Ovary (tissue), 7 donors: ENCODE measurements at regions not wholly inside any gene's neighbourhood (a gene's known extent, or its start where the extent isn't known, plus 50 kb on each side); places are given as distances from the start of the nearest gene placed in this dataset.

Experiments
- DNase-seq, 5 donors: peaks; one replicate each; pipeline ENCODE4 v3.0.0-alpha.2; 2019 to 2020
- H3K27ac ChIP-seq, 2 donors: fragments of 200-600 bp; one replicate each; pipeline versions ENCODE4 v1.5.1 to v1.8.0; 2019 to 2022
- H3K27me3 ChIP-seq: fragments of 200-600 bp; one replicate; pipeline ENCODE4 v1.8.0; 2022
- H3K36me3 ChIP-seq: fragments of 200-600 bp; sonication (generic); one replicate; pipeline ENCODE4 v1.5.1; 2019
- H3K4me1 ChIP-seq: one replicate; pipeline ENCODE4 v1.8.1; 2013; ENCODE audit warnings: mild to moderate bottlenecking, moderate library complexity; ENCODE audit not compliant: insufficient read depth
- H3K4me3 ChIP-seq: fragments of 200-600 bp; sonication (generic); one replicate; pipeline ENCODE4 v1.5.1; 2017
- H3K9me3 ChIP-seq, 2 donors: fragments of 200-600 bp in 1 of 2; sonication (generic) in 1 of 2; one replicate each; pipeline versions ENCODE4 v1.5.1 to v1.8.1; 2013 to 2019; ENCODE audit warnings: mild to moderate bottlenecking in 1 of 2, moderate library complexity in 1 of 2
- EP300 ChIP-seq: sonication (generic); formaldehyde crosslinking; IDR thresholded peaks from one replicate; pipeline ENCODE4 v1.6.1; 2017; ENCODE audit warnings: antibody characterized with exemption
- POLR2A ChIP-seq: fragments of 450-650 bp; IDR thresholded peaks from one replicate; pipeline ENCODE4 v1.6.1; 2017; ENCODE audit warnings: antibody characterized with exemption, mild to moderate bottlenecking, moderate library complexity
- WGBS, 3 donors: extraction: QIAGEN DNeasy Blood & Tissue Kit in 1 of 3; methylation state at CpG; one replicate each; pipeline versions ENCODE4 v1.1.5 to v1.1.7; 2013 to 2017; 5-methylcytosine and 5-hydroxymethylcytosine counted together
- intact Hi-C, 4 donors: fragments of 100-400 bp; cut with DNase I; formaldehyde crosslinking; loops; one replicate each; pipeline versions ENCODE4 v1.11.0 to v1.15.1; 2022 to 2023
- TF ChIP-seq, protein P1 (sequence below), 3 donors: fragments of 450-650 bp in 2 of 3; fragments of 200-600 bp in 1 of 3; IDR thresholded peaks; one replicate each; pipeline versions ENCODE4 v1.5.1 to v1.8.0; 2016 to 2022; ENCODE audit warnings: antibody characterized with exemption in 3 of 3, mild to moderate bottlenecking in 1 of 3
- donor health status: DM: no; HTN: no; CAD: no; lungs with moderate emphysema.
- donor health status: DM: no; HTN: no; CAD: no.
- donor health status: Bipolar disorder and iron deficiency.
- donor health status: DM: no; HTN: no; CAD: no.
- donor health status: DM: yes; HTN: yes; CAD: no.

DNA sequence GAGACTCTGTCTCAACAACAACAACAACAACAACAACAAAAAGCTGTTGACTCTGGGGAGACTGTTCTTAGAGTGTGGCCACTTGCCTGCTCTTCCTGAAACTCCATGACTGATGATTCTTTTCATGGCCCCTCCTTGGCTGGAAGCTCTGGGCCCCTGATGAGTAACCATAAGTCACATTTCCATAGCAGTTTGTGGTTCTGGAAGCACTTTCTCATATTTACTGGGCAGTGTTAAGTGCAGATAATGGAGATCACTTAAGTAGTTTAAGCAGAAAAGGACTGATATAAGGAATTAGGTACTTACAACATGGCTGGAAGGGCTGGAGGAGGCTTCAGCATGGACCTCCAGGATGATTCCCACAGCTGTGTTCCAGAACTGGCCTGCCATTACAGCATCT is 147.3 kb upstream of the DLX2 start:
- TF ChIP-seq POLR2A (no peak), EP300 (no peak)
- TF ChIP-seq, protein P1, sequence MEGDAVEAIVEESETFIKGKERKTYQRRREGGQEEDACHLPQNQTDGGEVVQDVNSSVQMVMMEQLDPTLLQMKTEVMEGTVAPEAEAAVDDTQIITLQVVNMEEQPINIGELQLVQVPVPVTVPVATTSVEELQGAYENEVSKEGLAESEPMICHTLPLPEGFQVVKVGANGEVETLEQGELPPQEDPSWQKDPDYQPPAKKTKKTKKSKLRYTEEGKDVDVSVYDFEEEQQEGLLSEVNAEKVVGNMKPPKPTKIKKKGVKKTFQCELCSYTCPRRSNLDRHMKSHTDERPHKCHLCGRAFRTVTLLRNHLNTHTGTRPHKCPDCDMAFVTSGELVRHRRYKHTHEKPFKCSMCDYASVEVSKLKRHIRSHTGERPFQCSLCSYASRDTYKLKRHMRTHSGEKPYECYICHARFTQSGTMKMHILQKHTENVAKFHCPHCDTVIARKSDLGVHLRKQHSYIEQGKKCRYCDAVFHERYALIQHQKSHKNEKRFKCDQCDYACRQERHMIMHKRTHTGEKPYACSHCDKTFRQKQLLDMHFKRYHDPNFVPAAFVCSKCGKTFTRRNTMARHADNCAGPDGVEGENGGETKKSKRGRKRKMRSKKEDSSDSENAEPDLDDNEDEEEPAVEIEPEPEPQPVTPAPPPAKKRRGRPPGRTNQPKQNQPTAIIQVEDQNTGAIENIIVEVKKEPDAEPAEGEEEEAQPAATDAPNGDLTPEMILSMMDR (IDR thresholded peaks at IDR 0.05) = no peak
- intact Hi-C loops = no loop called here
- H3K27me3 ChIP-seq = no peaks in the 10 kb centered on the region
- H3K9me3 ChIP-seq = no peaks in the 10 kb centered on the region
- no peak overlapping the region for H3K27ac ChIP-seq
- no peaks in the 10 kb centered on the region for H3K36me3 ChIP-seq
- H3K4me1 ChIP-seq = no peaks in the 10 kb centered on the region
- H3K4me3 ChIP-seq = no peak overlapping the region
- DNase-seq = no peak

DNA sequence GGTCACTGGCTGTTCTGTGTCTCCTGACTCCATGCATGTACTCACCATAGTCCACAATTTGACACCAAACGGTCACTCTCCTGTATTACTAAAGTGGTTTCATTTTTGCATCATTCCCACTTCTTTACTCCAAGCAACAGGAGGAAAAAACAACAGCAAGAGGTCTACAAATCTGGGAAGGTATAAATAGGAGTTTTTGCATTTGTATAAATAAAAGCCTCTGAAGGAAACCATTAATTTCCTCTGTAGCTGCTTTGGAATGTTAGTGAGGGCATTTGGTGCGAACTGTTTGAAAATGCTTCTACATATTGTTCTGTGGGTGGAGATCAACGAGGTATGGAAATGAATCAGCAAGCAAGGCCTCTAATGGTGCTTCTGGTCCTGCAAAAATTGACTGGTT is 148.5 kb upstream of the DLX2 start:
- intact Hi-C loops = no loop called here
- 69 to 75% (median 74%) methylated on average over 3 of the region's 3 CpGs for WGBS, 3 donors
- H3K4me3 ChIP-seq = no peak overlapping the region
- no peaks in the 10 kb centered on the region for H3K9me3 ChIP-seq
- no peaks in the 10 kb centered on the region for H3K4me1 ChIP-seq
- H3K36me3 ChIP-seq = no peaks in the 10 kb centered on the region
- H3K27me3 ChIP-seq = no peaks in the 10 kb centered on the region
- no peak for DNase-seq
- TF ChIP-seq, protein P1 (IDR thresholded peaks at IDR 0.05) = no peak
- TF ChIP-seq EP300 (no peak), POLR2A (no peak)
- H3K27ac ChIP-seq = no peak overlapping the region

DNA sequence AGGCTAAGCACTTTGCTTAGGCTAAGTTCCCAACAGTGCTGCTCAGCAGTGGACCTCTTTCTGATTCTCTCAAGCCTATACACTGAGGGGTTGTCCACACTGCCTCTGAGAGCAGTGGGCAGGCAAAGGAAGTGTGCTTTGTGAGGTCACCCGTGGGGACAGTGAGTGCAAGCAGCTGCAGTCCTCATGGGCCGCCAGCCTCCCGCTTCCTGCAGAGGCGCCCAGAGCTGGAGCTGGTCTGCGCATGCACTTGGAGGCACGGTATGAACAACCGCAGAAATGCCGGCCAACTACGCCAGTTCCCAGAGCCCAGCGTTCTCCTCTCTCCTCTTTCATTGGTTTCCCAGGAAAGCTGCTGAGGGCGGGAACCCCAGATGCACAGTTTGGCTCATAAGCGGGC is 149.5 kb upstream of the DLX2 start:
- no peaks in the 10 kb centered on the region for H3K4me1 ChIP-seq
- intact Hi-C loops = no loop called here
- TF ChIP-seq EP300 (no peak), POLR2A (no peak)
- TF ChIP-seq, protein P1 (IDR thresholded peaks at IDR 0.05) = no peak
- no peaks in the 10 kb centered on the region for H3K27me3 ChIP-seq
- H3K36me3 ChIP-seq = no peaks in the 10 kb centered on the region
- 84 to 87% (median 87%) methylated on average over 12 of the region's 12 CpGs for WGBS, 3 donors
- H3K9me3 ChIP-seq = no peaks in the 10 kb centered on the region
- H3K27ac ChIP-seq = no peak overlapping the region
- no peak for DNase-seq
- no peak overlapping the region for H3K4me3 ChIP-seq

DNA sequence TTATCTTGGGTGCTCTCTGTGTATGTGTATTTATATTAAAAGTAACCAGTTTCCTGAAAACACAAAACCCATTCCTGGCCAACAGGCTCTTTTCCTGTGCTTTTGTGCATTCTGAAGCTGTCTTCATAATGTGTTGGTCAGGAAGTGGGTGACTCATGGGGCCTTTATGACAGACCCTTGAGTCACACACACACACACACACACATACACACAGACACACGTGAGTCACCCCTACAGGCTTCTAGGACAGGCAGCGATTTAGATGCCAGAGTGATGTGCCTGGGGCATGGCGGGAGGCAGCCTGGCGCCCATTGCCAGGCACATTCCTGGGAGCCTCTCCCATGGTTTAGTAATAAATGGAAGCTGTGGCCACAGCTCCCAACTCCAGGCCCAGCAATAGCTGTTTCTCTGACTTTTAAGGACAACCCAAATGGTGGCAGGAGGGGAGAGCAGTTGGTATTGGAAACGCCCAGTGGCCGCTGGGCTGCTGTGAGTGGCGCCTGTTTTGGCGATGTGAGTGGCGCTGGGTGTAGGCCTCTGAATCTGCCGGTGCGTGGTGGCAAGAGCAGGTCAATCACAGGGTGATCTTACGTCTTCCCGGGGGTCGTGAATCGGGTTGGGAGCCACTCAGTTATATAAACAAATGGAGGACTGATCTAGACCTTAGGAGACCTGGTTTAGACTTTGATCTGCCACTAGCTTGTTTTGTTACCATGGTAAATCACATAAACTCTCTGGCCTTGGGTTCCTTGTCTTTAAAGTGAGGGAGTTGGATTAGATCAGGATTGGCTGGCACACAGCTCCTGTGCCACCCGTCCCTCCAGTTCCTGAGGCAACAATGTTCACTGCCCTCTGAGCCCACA is 150.7 kb upstream of the DLX2 start:
- Histone ChIP-seq H3K27ac (no peak overlapping the region), H3K27me3 (no peaks in the 10 kb centered on the region), H3K4me1 (no peaks in the 10 kb centered on the region), H3K4me3 (no peak overlapping the region), H3K9me3 (no peaks in the 10 kb centered on the region), H3K36me3 (no peaks in the 10 kb centered on the region)
- TF ChIP-seq EP300 (no peak), POLR2A (no peak)
- TF ChIP-seq, protein P1 (IDR thresholded peaks at IDR 0.05) = no peak
- WGBS, 3 donors = 74 to 78% (median 75%) methylated on average over 16 of the region's 16 CpGs
- peak in 1 of 5 donors; percentile 41 for DNase-seq
- intact Hi-C loops = no loop called here
